Thyroid gland (tissue), 4 donors: ENCODE measurements at regions not wholly inside any gene's neighbourhood (a gene's known extent, or its start where the extent isn't known, plus 50 kb on each side); places are given as distances from the start of the nearest gene placed in this dataset.

Experiments used
- POLR2A ChIP-seq, 2 donors: fragments of 450-650 bp; IDR thresholded peaks; one replicate each; pipeline ENCODE4 v1.6.1; 2017; ENCODE audit warnings: antibody characterized with exemption in 2 of 2, mild to moderate bottlenecking in 2 of 2, moderate library complexity in 1 of 2
- TF ChIP-seq, protein P1 (sequence below), 6 experiments: fragments of 200-600 bp in 3 of 6; fragments of 450-650 bp in 3 of 6; sonication (generic) in 3 of 6; IDR thresholded peaks; one replicate each; pipeline ENCODE4 v1.5.1; 2016 to 2019; ENCODE audit warnings: antibody characterized with exemption in 6 of 6, mild to moderate bottlenecking in 2 of 6, inconsistent platforms in 1 of 6, moderate library complexity in 1 of 6

DNA sequence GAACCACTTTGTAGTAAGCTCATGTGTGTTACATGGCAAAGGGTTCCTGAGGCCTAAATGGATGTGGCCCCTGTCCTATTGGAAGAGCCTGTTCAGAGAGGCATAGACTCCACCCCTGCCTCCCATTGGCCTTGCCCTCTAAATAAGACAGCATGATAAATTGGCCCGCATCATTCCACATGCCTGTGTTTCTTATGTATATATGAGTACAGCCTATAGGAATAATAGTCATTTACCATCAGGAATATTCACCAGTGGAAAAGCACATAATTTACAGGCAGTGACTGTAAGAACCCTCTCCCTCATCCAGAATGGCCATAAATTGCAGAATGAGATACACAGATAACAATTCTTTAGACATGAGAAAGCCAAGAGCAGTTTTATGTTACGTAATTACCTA lies 519.5 kb upstream of the DAB1 start:
- TF ChIP-seq, protein P1, sequence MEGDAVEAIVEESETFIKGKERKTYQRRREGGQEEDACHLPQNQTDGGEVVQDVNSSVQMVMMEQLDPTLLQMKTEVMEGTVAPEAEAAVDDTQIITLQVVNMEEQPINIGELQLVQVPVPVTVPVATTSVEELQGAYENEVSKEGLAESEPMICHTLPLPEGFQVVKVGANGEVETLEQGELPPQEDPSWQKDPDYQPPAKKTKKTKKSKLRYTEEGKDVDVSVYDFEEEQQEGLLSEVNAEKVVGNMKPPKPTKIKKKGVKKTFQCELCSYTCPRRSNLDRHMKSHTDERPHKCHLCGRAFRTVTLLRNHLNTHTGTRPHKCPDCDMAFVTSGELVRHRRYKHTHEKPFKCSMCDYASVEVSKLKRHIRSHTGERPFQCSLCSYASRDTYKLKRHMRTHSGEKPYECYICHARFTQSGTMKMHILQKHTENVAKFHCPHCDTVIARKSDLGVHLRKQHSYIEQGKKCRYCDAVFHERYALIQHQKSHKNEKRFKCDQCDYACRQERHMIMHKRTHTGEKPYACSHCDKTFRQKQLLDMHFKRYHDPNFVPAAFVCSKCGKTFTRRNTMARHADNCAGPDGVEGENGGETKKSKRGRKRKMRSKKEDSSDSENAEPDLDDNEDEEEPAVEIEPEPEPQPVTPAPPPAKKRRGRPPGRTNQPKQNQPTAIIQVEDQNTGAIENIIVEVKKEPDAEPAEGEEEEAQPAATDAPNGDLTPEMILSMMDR (IDR thresholded peaks at IDR 0.05), result no peak
- TF ChIP-seq POLR2A (IDR thresholded peaks at IDR 0.05), result no peak
